A673 (cell line): ENCODE measurements at regions not wholly inside any gene's neighbourhood (a gene's known extent, or its start where the extent isn't known, plus 50 kb on each side); places are given as distances from the start of the nearest gene placed in this dataset.

Experiments
- EZH2 ChIP-seq: fragments of 200-600 bp; sonication (generic); IDR thresholded peaks from 2 replicates; pipeline ENCODE4 v1.6.1; 2017; ENCODE audit warnings: borderline replicate concordance, low read depth, mild to moderate bottlenecking, mixed read lengths, antibody characterized with exemption, low read length; ENCODE audit not compliant: poor library complexity, severe bottlenecking
- TF ChIP-seq, protein P1 (sequence below): fragments of 300-800, 200-600 bp; sonication (generic); conservative IDR thresholded peaks from 2 replicates; pipeline ENCODE4 v1.5.1; 2017; ENCODE audit warnings: low read depth, mild to moderate bottlenecking, antibody characterized with exemption, low read length, moderate library complexity, mixed read lengths

DNA sequence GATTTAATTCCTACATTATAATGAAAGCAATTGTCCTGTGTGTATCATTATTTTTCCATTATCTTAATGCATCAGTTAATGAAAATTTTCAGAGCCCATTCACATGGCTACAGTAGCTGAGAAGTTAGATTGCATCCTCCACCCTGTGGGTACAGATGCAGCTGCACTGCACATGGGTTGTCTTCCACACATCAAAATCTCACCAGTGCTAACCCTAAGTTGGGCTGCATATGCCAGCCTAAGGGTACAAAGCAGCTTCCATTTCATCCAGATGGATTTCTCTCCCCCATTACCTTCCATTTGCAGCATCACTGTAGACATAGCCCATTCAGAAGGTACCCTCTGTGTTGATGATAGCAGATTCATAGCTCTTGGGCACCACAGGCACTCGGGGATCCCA lies 74.7 kb upstream of the WDR11 start:
- TF ChIP-seq, protein P1, sequence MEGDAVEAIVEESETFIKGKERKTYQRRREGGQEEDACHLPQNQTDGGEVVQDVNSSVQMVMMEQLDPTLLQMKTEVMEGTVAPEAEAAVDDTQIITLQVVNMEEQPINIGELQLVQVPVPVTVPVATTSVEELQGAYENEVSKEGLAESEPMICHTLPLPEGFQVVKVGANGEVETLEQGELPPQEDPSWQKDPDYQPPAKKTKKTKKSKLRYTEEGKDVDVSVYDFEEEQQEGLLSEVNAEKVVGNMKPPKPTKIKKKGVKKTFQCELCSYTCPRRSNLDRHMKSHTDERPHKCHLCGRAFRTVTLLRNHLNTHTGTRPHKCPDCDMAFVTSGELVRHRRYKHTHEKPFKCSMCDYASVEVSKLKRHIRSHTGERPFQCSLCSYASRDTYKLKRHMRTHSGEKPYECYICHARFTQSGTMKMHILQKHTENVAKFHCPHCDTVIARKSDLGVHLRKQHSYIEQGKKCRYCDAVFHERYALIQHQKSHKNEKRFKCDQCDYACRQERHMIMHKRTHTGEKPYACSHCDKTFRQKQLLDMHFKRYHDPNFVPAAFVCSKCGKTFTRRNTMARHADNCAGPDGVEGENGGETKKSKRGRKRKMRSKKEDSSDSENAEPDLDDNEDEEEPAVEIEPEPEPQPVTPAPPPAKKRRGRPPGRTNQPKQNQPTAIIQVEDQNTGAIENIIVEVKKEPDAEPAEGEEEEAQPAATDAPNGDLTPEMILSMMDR: no peak
- TF ChIP-seq EZH2: no peak
